Keratinocyte (primary cell): ENCODE measurements at regions not wholly inside any gene's neighbourhood (a gene's known extent, or its start where the extent isn't known, plus 50 kb on each side); places are given as distances from the start of the nearest gene placed in this dataset.

Experiments
- DNase-seq: peaks from one replicate; pipeline ENCODE4 v3.0.0-alpha.2; 2011; ENCODE audit warnings: low read depth, missing footprints, low spot score
- FAIRE-seq: peaks from 2 replicates; lab custom pipeline; 2011; peaks lifted over from hg19 to GRCh38; lab: Jason Lieb, UNC
- H2AFZ ChIP-seq: 2 replicates; pipeline ENCODE4 v1.6.0; 2012; ENCODE audit warnings: low read length, control low read depth, inconsistent platforms; ENCODE audit not compliant: control insufficient read depth
- H3K27ac ChIP-seq: 2 replicates; pipeline ENCODE4 v1.5.1; 2011; ENCODE audit warnings: low read length; ENCODE audit not compliant: control insufficient read depth, insufficient read depth
- H3K27me3 ChIP-seq: 3 replicates; pipeline ENCODE4 v1.6.0; 2011; ENCODE audit warnings: low read length; ENCODE audit not compliant: control insufficient read depth, insufficient read depth; ENCODE audit errors: extremely low read depth
- H3K36me3 ChIP-seq, 2 experiments: 2 replicates in 1 of 2; 3 replicates in 1 of 2; pipeline ENCODE4 v1.5.1; 2011; ENCODE audit warnings: low read length in 2 of 2, mild to moderate bottlenecking in 1 of 2; ENCODE audit not compliant: control insufficient read depth in 2 of 2, insufficient read depth in 2 of 2; ENCODE audit errors: extremely low read depth in 1 of 2
- H3K4me1 ChIP-seq: 3 replicates; pipeline ENCODE4 v1.5.1; 2011; ENCODE audit warnings: low read length; ENCODE audit not compliant: control insufficient read depth, insufficient read depth; ENCODE audit errors: extremely low read depth
- H3K4me2 ChIP-seq: 3 replicates; pipeline ENCODE4 v1.6.0; 2011; ENCODE audit warnings: low read depth, low read length; ENCODE audit not compliant: control insufficient read depth, insufficient read depth; ENCODE audit errors: extremely low read depth
- H3K4me3 ChIP-seq, 3 experiments: fragments of 200-600 bp in 1 of 3; sonication (generic) in 1 of 3; 2 replicates in 2 of 3; 3 replicates in 1 of 3; pipeline ENCODE4 v1.5.1; 2011 to 2016; ENCODE audit warnings: low read length in 3 of 3, mild to moderate bottlenecking in 3 of 3, control low read depth in 2 of 3, inconsistent platforms in 1 of 3, low read depth in 1 of 3, mixed read lengths in 1 of 3, mixed run types in 1 of 3, moderate library complexity in 1 of 3; ENCODE audit not compliant: control insufficient read depth in 2 of 3, insufficient read depth in 2 of 3; ENCODE audit errors: extremely low read depth in 1 of 3
- H3K79me2 ChIP-seq: 2 replicates; pipeline ENCODE4 v1.6.0; 2012; ENCODE audit warnings: low read length; ENCODE audit not compliant: control insufficient read depth, insufficient read depth
- H3K9ac ChIP-seq: 3 replicates; pipeline ENCODE4 v1.6.0; 2011; ENCODE audit warnings: low read length; ENCODE audit not compliant: control insufficient read depth, insufficient read depth; ENCODE audit errors: extremely low read depth
- H3K9me1 ChIP-seq: 3 replicates; pipeline ENCODE4 v1.6.0; 2011; ENCODE audit warnings: low read length; ENCODE audit not compliant: control insufficient read depth, insufficient read depth; ENCODE audit errors: extremely low read depth
- H3K9me3 ChIP-seq: 2 replicates; pipeline ENCODE4 v1.5.1; 2012; ENCODE audit warnings: low read depth, low read length; ENCODE audit not compliant: control insufficient read depth
- H4K20me1 ChIP-seq: 3 replicates; pipeline ENCODE4 v1.6.0; 2011; ENCODE audit warnings: low read length; ENCODE audit not compliant: control insufficient read depth, insufficient read depth; ENCODE audit errors: extremely low read depth
- CTCF ChIP-seq, 3 experiments: IDR thresholded peaks in 1 of 3; conservative IDR thresholded peaks in 1 of 3; optimal IDR thresholded peaks in 1 of 3; 2 replicates in 2 of 3; 3 replicates in 1 of 3; pipeline versions ENCODE3 to v1.5.1; 2011; ENCODE audit warnings: low read length in 3 of 3, mild to moderate bottlenecking in 3 of 3, moderate library complexity in 2 of 3, control low read depth in 1 of 3, inconsistent platforms in 1 of 3; ENCODE audit not compliant: insufficient read depth in 2 of 3; ENCODE audit errors: extremely low read depth in 1 of 3
- EZH2 ChIP-seq: IDR thresholded peaks from one replicate; pipeline ENCODE4 v1.6.1; 2012; ENCODE audit warnings: inconsistent platforms, mild to moderate bottlenecking, low read length, moderate library complexity
- dilution Hi-C: fragments of 300-500 bp; cut with MboI; formaldehyde crosslinking; loops from one replicate; pipeline ENCODE4 v1.7.0; 2020; ENCODE audit warnings: low sequenced_read_pairs; ENCODE audit not compliant: extremely low pct_ligation_motif_present

GRCh38 chr7:79909176-79909575, 225.5 kb upstream of the GNAI1 start:
- no peaks in the 10 kb centered on the region for H3K36me3 ChIP-seq
- no peak overlapping the region for H3K4me2 ChIP-seq
- dilution Hi-C loops = no loop called here
- TF ChIP-seq CTCF (optimal IDR thresholded peaks at IDR 0.05 in 1 of 3, IDR thresholded peaks at IDR 0.05 in 1 of 3, conservative IDR thresholded peaks at IDR 0.05 in 1 of 3; ENCODE audit: extremely low read depth in 1 of 3, insufficient read depth in 2 of 3, low read length in 3 of 3) (no peak), EZH2 (no peak)
- H3K79me2 ChIP-seq = no peaks in the 10 kb centered on the region
- no peaks in the 10 kb centered on the region for H4K20me1 ChIP-seq
- no peak overlapping the region for H3K9ac ChIP-seq
- H3K27ac ChIP-seq = no peak overlapping the region
- DNase-seq (no peak), FAIRE-seq (no peak)
- H3K4me3 ChIP-seq = no peak overlapping the region
- H3K9me3 ChIP-seq = no peaks in the 10 kb centered on the region
- H3K9me1 ChIP-seq = no peaks in the 10 kb centered on the region
- H3K27me3 ChIP-seq = no peaks in the 10 kb centered on the region
- no peak overlapping the region for H2AFZ ChIP-seq
- no peaks in the 10 kb centered on the region for H3K4me1 ChIP-seq

GRCh38 chr7:79897166-79897565, 237.5 kb upstream of the GNAI1 start:
- H3K9ac ChIP-seq = no peak overlapping the region
- no peaks in the 10 kb centered on the region for H3K79me2 ChIP-seq
- TF ChIP-seq EZH2 = no peak
- no peak for TF ChIP-seq CTCF (optimal IDR thresholded peaks at IDR 0.05 in 1 of 3, IDR thresholded peaks at IDR 0.05 in 1 of 3, conservative IDR thresholded peaks at IDR 0.05 in 1 of 3; ENCODE audit: extremely low read depth in 1 of 3, insufficient read depth in 2 of 3, low read length in 3 of 3)
- H3K4me2 ChIP-seq = no peak overlapping the region
- H3K36me3 ChIP-seq = no peaks in the 10 kb centered on the region
- DNase-seq (no peak), FAIRE-seq (no peak)
- no peaks in the 10 kb centered on the region for H3K9me1 ChIP-seq
- H4K20me1 ChIP-seq = no peaks in the 10 kb centered on the region
- H3K4me1 ChIP-seq = no peaks in the 10 kb centered on the region
- no peaks in the 10 kb centered on the region for H3K27me3 ChIP-seq
- H2AFZ ChIP-seq = no peak overlapping the region
- no peak overlapping the region for H3K4me3 ChIP-seq
- dilution Hi-C loops = no loop called here
- H3K9me3 ChIP-seq = no peaks in the 10 kb centered on the region
- H3K27ac ChIP-seq = no peak overlapping the region
